Gastroesophageal sphincter (tissue), 3 donors: ENCODE measurements at regions not wholly inside any gene's neighbourhood (a gene's known extent, or its start where the extent isn't known, plus 50 kb on each side); places are given as distances from the start of the nearest gene placed in this dataset.

Source experiments
- EP300 ChIP-seq: sonication (generic); formaldehyde crosslinking; IDR thresholded peaks from one replicate; pipeline ENCODE4 v1.6.1; 2017; ENCODE audit warnings: antibody characterized with exemption, mild to moderate bottlenecking
- POLR2A ChIP-seq, 2 donors: fragments of 450-650 bp; IDR thresholded peaks; one replicate each; pipeline ENCODE4 v1.6.1; 2017; ENCODE audit warnings: antibody characterized with exemption in 2 of 2, mild to moderate bottlenecking in 2 of 2, moderate library complexity in 1 of 2
- POLR2AphosphoS5 ChIP-seq: sonication (generic); formaldehyde crosslinking; IDR thresholded peaks from one replicate; pipeline ENCODE4 v1.6.1; 2017; ENCODE audit warnings: antibody characterized with exemption
- TF ChIP-seq, protein P1 (sequence below), 4 experiments: fragments of 200-600 bp in 2 of 4; fragments of 450-650 bp in 2 of 4; sonication (generic) in 1 of 4; IDR thresholded peaks; one replicate each; pipeline ENCODE4 v1.5.1; 2017 to 2019; ENCODE audit warnings: antibody characterized with exemption in 4 of 4, mild to moderate bottlenecking in 2 of 4, moderate library complexity in 2 of 4

DNA sequence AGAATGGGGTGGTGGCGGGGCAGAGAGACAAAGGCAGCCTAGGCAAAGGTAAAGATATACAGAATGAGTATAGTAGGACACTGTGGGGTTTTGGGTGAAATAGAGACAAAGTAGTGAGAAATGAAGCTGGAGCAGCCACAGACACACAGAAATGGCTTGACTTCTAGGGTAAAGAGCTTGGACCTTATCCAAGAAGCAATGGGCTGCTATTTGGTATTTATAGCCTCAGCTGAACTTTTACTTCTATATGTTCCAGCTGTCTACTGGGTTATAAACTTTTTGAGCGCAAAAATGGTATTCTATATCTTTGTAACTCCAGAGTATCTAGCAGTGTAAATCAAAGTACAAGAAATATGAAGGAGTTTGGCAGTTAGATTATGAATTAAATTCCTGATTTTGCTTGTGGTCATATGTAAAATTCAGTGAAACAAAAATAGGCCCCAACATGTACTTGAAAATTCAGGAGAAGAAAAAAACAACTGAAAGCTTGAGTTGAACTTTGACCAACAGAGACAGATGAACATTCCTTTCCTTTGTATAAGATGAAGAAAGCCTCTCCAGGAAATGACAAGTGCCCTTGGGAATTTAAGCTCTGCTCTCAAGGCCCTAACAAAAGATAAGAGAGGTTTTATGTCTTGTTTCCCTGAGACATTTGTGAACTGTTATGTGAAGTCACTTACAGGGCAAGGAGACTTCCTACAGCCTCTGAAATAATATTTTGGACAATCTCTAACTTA lies 64.6 kb upstream of the XIST start:
- TF ChIP-seq, protein P1, sequence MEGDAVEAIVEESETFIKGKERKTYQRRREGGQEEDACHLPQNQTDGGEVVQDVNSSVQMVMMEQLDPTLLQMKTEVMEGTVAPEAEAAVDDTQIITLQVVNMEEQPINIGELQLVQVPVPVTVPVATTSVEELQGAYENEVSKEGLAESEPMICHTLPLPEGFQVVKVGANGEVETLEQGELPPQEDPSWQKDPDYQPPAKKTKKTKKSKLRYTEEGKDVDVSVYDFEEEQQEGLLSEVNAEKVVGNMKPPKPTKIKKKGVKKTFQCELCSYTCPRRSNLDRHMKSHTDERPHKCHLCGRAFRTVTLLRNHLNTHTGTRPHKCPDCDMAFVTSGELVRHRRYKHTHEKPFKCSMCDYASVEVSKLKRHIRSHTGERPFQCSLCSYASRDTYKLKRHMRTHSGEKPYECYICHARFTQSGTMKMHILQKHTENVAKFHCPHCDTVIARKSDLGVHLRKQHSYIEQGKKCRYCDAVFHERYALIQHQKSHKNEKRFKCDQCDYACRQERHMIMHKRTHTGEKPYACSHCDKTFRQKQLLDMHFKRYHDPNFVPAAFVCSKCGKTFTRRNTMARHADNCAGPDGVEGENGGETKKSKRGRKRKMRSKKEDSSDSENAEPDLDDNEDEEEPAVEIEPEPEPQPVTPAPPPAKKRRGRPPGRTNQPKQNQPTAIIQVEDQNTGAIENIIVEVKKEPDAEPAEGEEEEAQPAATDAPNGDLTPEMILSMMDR (IDR thresholded peaks at IDR 0.05): no peak
- no peak for TF ChIP-seq POLR2A (IDR thresholded peaks at IDR 0.05)
- no peak for TF ChIP-seq POLR2AphosphoS5
- TF ChIP-seq EP300: no peak
